H9 (cell line): ENCODE measurements at regions not wholly inside any gene's neighbourhood (a gene's known extent, or its start where the extent isn't known, plus 50 kb on each side); places are given as distances from the start of the nearest gene placed in this dataset.

Experiments used
- DNase-seq: peaks from one replicate; pipeline ENCODE4 v3.0.0-alpha.2; 2017
- H2AFZ ChIP-seq: one replicate; pipeline ENCODE4 v1.6.1; 2013; ENCODE audit warnings: mild to moderate bottlenecking, low read length, control low read depth, moderate library complexity
- H2AK5ac ChIP-seq: 2 replicates; pipeline ENCODE4 v1.6.1; 2013; ENCODE audit warnings: low read length, control low read depth, mixed read lengths; ENCODE audit not compliant: insufficient read length
- H2BK120ac ChIP-seq: one replicate; pipeline ENCODE4 v1.6.1; 2013; ENCODE audit warnings: low read depth, mild to moderate bottlenecking, low read length, control low read depth, inconsistent platforms; ENCODE audit not compliant: poor library complexity, severe bottlenecking
- H2BK12ac ChIP-seq: 2 replicates; pipeline ENCODE4 v1.6.1; 2013; ENCODE audit warnings: low read length, control low read depth, mixed read lengths, low read depth; ENCODE audit not compliant: insufficient read length
- H2BK15ac ChIP-seq: 2 replicates; pipeline ENCODE4 v1.6.1; 2013; ENCODE audit warnings: low read depth, low read length, control low read depth
- H2BK20ac ChIP-seq: one replicate; pipeline ENCODE4 v1.6.1; 2013; ENCODE audit warnings: low read depth, mild to moderate bottlenecking, low read length, control low read depth, inconsistent platforms; ENCODE audit not compliant: poor library complexity, severe bottlenecking
- H2BK5ac ChIP-seq: 2 replicates; pipeline ENCODE4 v1.6.1; 2013; ENCODE audit warnings: low read length, control low read depth, mixed read lengths; ENCODE audit not compliant: insufficient read length
- H3K14ac ChIP-seq: 2 replicates; pipeline ENCODE4 v1.6.1; 2013; ENCODE audit warnings: low read length, control low read depth; ENCODE audit not compliant: insufficient read depth
- H3K18ac ChIP-seq: 2 replicates; pipeline ENCODE4 v1.6.1; 2013; ENCODE audit warnings: low read depth, mild to moderate bottlenecking, mixed read lengths, low read length, control low read depth; ENCODE audit not compliant: insufficient read length
- H3K23ac ChIP-seq: 2 replicates; pipeline ENCODE4 v1.6.1; 2013; ENCODE audit warnings: low read length, control low read depth, mixed read lengths, low read depth; ENCODE audit not compliant: insufficient read length
- H3K23me2 ChIP-seq: 2 replicates; pipeline ENCODE4 v1.6.1; 2013; ENCODE audit warnings: low read depth, mild to moderate bottlenecking, mixed read lengths, low read length, control low read depth; ENCODE audit not compliant: insufficient read length, poor library complexity, severe bottlenecking
- H3K27ac ChIP-seq: 2 replicates; pipeline ENCODE4 v1.5.1; 2013; ENCODE audit warnings: low read length, control low read depth, mixed read lengths, low read depth; ENCODE audit not compliant: insufficient read length
- H3K27me3 ChIP-seq: 2 replicates; pipeline ENCODE4 v1.6.1; 2013; ENCODE audit warnings: low read length, control low read depth, inconsistent platforms; ENCODE audit not compliant: insufficient read depth
- H3K4ac ChIP-seq: 2 replicates; pipeline ENCODE4 v1.6.1; 2013; ENCODE audit warnings: low read depth, mild to moderate bottlenecking, control low read depth, inconsistent platforms, low read length, moderate library complexity
- H3K4me1 ChIP-seq: 2 replicates; pipeline ENCODE4 v1.6.1; 2013; ENCODE audit warnings: low read length, control low read depth, inconsistent platforms; ENCODE audit not compliant: insufficient read depth
- H3K4me2 ChIP-seq: 2 replicates; pipeline ENCODE4 v1.6.1; 2013; ENCODE audit warnings: low read length, control low read depth, mixed read lengths; ENCODE audit not compliant: insufficient read length, insufficient read depth
- H3K56ac ChIP-seq: 2 replicates; pipeline ENCODE4 v1.6.1; 2013; ENCODE audit warnings: low read depth, mild to moderate bottlenecking, mixed read lengths, low read length, control low read depth; ENCODE audit not compliant: insufficient read length
- H3K79me1 ChIP-seq: 2 replicates; pipeline ENCODE4 v1.6.1; 2013; ENCODE audit warnings: low read depth, mild to moderate bottlenecking, moderate library complexity, low read length, control low read depth, inconsistent platforms; ENCODE audit not compliant: insufficient read depth, poor library complexity, severe bottlenecking
- H3K79me2 ChIP-seq: 2 replicates; pipeline ENCODE4 v1.6.1; 2013; ENCODE audit warnings: low read length, control low read depth, inconsistent platforms; ENCODE audit not compliant: insufficient read depth
- H3K9ac ChIP-seq: 2 replicates; pipeline ENCODE4 v1.6.1; 2013; ENCODE audit warnings: low read length, control low read depth, mixed read lengths; ENCODE audit not compliant: insufficient read length; ENCODE audit errors: extremely low read depth
- H3K9me3 ChIP-seq: one replicate; pipeline ENCODE4 v1.6.1; 2013; ENCODE audit warnings: low read depth, low read length, inconsistent platforms; ENCODE audit not compliant: control insufficient read depth
- H3T11ph ChIP-seq: one replicate; pipeline ENCODE4 v1.6.1; 2013; ENCODE audit warnings: mild to moderate bottlenecking, low read length, control low read depth, inconsistent platforms
- H4K20me1 ChIP-seq: one replicate; pipeline ENCODE4 v1.6.1; 2013; ENCODE audit not compliant: control insufficient read depth, insufficient read length, insufficient read depth
- H4K5ac ChIP-seq: 2 replicates; pipeline ENCODE4 v1.6.1; 2013; ENCODE audit warnings: low read depth, mild to moderate bottlenecking, mixed read lengths, low read length, control low read depth; ENCODE audit not compliant: insufficient read length
- H4K8ac ChIP-seq: replicated peaks from 2 replicates; pipeline ENCODE4 v1.6.1; 2013; ENCODE audit warnings: low read length, control low read depth, mixed read lengths, low read depth; ENCODE audit not compliant: insufficient read length
- H4K91ac ChIP-seq: 2 replicates; pipeline ENCODE4 v1.6.1; 2013; ENCODE audit warnings: low read depth, mild to moderate bottlenecking, moderate library complexity, mixed read lengths, low read length, control low read depth; ENCODE audit not compliant: insufficient read length
- H3K27ac Mint-ChIP-seq, 3 experiments: 2 replicates in 2 of 3; 3 replicates in 1 of 3; pipeline ENCODE4 v1.8.0; 2020 to 2021; ENCODE audit warnings: mixed read lengths in 3 of 3, mild to moderate bottlenecking in 1 of 3, moderate library complexity in 1 of 3
- H3K27me3 Mint-ChIP-seq: 2 replicates; pipeline ENCODE4 v1.8.0; 2021; ENCODE audit warnings: low read depth, mild to moderate bottlenecking, moderate library complexity, mixed read lengths
- H3K36me3 Mint-ChIP-seq, 3 experiments: 2 replicates in 2 of 3; 3 replicates in 1 of 3; pipeline ENCODE4 v1.8.0; 2020 to 2021; ENCODE audit warnings: low read depth in 3 of 3, mixed read lengths in 3 of 3; ENCODE audit not compliant: insufficient read depth in 1 of 3
- H3K4me1 Mint-ChIP-seq, 2 experiments: 2 replicates each; pipeline ENCODE4 v1.8.0; 2020; ENCODE audit warnings: mixed read lengths in 2 of 2
- H3K4me3 Mint-ChIP-seq, 2 experiments: 2 replicates in 1 of 2; 3 replicates in 1 of 2; pipeline ENCODE4 v1.8.0; 2020 to 2021; ENCODE audit warnings: mild to moderate bottlenecking in 2 of 2, mixed read lengths in 2 of 2, moderate library complexity in 1 of 2
- H3K9me3 Mint-ChIP-seq, 2 experiments: 2 replicates in 1 of 2; 3 replicates in 1 of 2; pipeline ENCODE4 v1.8.0; 2020; ENCODE audit warnings: mild to moderate bottlenecking in 2 of 2, mixed read lengths in 2 of 2, moderate library complexity in 1 of 2
- CTCF ChIP-seq: fragments of 200-600 bp; sonication (generic); conservative IDR thresholded peaks from 3 replicates; pipeline ENCODE4 v1.8.0; 2021; ENCODE audit warnings: antibody characterized with exemption, mild to moderate bottlenecking
- WGBS: extraction: QIAGEN DNeasy Blood & Tissue Kit; methylation state at CpG from one replicate; pipeline ENCODE4 v1.1.7; 2013; ENCODE audit warnings: missing lambda C conversion rate, low lambda C conversion rate, mixed read lengths; ENCODE audit not compliant: insufficient read length; ENCODE audit errors: extremely low coverage; 5-methylcytosine and 5-hydroxymethylcytosine counted together

GRCh38 chr1:80418134-80418533 is 1382.6 kb upstream of the ADGRL2 start:
- no peak for TF ChIP-seq CTCF
- no peaks in the 10 kb centered on the region for H3K9me3 Mint-ChIP-seq
- H3K23ac ChIP-seq, result no peak overlapping the region
- no peaks in the 10 kb centered on the region for H3K27me3 Mint-ChIP-seq
- no peak overlapping the region for H2AK5ac ChIP-seq
- no peak overlapping the region for H2BK12ac ChIP-seq
- H2BK15ac ChIP-seq, result no peak overlapping the region
- H4K5ac ChIP-seq, result no peak overlapping the region
- H3K36me3 Mint-ChIP-seq, result no peaks in the 10 kb centered on the region
- H4K8ac ChIP-seq, result no peak overlapping the region
- no peak overlapping the region for H2AFZ ChIP-seq
- H3K4me1 Mint-ChIP-seq, result no peaks in the 10 kb centered on the region
- H3K56ac ChIP-seq, result no peak overlapping the region
- no peak overlapping the region for H3K18ac ChIP-seq
- H3K4me2 ChIP-seq, result no peak overlapping the region
- H3K79me1 ChIP-seq, result no peaks in the 10 kb centered on the region
- no peak overlapping the region for H3K14ac ChIP-seq
- no peaks in the 10 kb centered on the region for H3K27me3 ChIP-seq
- no peaks in the 10 kb centered on the region for H3K9me3 ChIP-seq
- H3K4ac ChIP-seq, result no peak overlapping the region
- H3K9ac ChIP-seq, result no peak overlapping the region
- no peak overlapping the region for H2BK5ac ChIP-seq
- H4K20me1 ChIP-seq, result no peaks in the 10 kb centered on the region
- H3K27ac ChIP-seq, result no peak overlapping the region
- no peak overlapping the region for H2BK20ac ChIP-seq
- no CpG with 5 or more reads among the region's 1 CpG for WGBS
- DNase-seq, result no peak
- H3K4me3 Mint-ChIP-seq, result no peak overlapping the region
- H3K79me2 ChIP-seq, result no peaks in the 10 kb centered on the region
- no peaks in the 10 kb centered on the region for H3K4me1 ChIP-seq
- H2BK120ac ChIP-seq, result no peak overlapping the region
- H3K23me2 ChIP-seq, result no peaks in the 10 kb centered on the region
- no peak overlapping the region for H3K27ac Mint-ChIP-seq
- no peak overlapping the region for H4K91ac ChIP-seq
- no peak overlapping the region for H3T11ph ChIP-seq
